Peyer's patch (tissue), 4 donors: ENCODE measurements at regions not wholly inside any gene's neighbourhood (a gene's known extent, or its start where the extent isn't known, plus 50 kb on each side); places are given as distances from the start of the nearest gene placed in this dataset.

ENCODE experiments used
- DNase-seq, 3 donors: peaks; one replicate each; pipeline ENCODE4 v3.0.0-alpha.2; 2017 to 2019
- H3K27ac ChIP-seq, 4 donors: fragments of 200-600 bp; sonication (generic); one replicate each; pipeline ENCODE4 v1.5.1; 2016 to 2019
- H3K27me3 ChIP-seq, 2 donors: fragments of 200-600 bp; sonication (generic); one replicate each; pipeline ENCODE4 v1.5.1; 2019
- H3K36me3 ChIP-seq, 3 donors: fragments of 200-600 bp; sonication (generic); one replicate each; pipeline ENCODE4 v1.5.1; 2016 to 2019
- H3K4me1 ChIP-seq, 4 donors: fragments of 200-600 bp; sonication (generic); one replicate each; pipeline ENCODE4 v1.5.1; 2016 to 2019
- H3K4me3 ChIP-seq, 4 donors: fragments of 200-600 bp; sonication (generic); 1 replicate in 3 of 4; 2 replicates in 1 of 4; pipeline ENCODE4 v1.5.1; 2016 to 2019; ENCODE audit warnings: mild to moderate bottlenecking in 1 of 4
- H3K9me3 ChIP-seq, 4 donors: fragments of 200-600 bp; sonication (generic); one replicate each; pipeline ENCODE4 v1.5.1; 2016 to 2019; ENCODE audit warnings: mild to moderate bottlenecking in 1 of 4
- CTCF ChIP-seq, 6 experiments: fragments of 450-650 bp in 4 of 6; fragments of 200-600 bp in 2 of 6; sonication (generic) in 1 of 6; IDR thresholded peaks; one replicate each; pipeline ENCODE4 v1.5.1; 2017 to 2019; ENCODE audit warnings: antibody characterized with exemption in 6 of 6, mild to moderate bottlenecking in 3 of 6, moderate library complexity in 1 of 6
- POLR2A ChIP-seq, 2 donors: fragments of 450-650 bp; IDR thresholded peaks; one replicate each; pipeline ENCODE4 v1.5.1; 2017; ENCODE audit warnings: antibody characterized with exemption in 2 of 2, mild to moderate bottlenecking in 2 of 2, moderate library complexity in 2 of 2

GRCh38 chr7:94241402-94241925 is 153.2 kb upstream of the COL1A2 start:
- Histone ChIP-seq H3K4me3 (no peak overlapping the region), H3K9me3 (no peaks in the 10 kb centered on the region), H3K27me3 (peaks cover 0 to 3% of the 10 kb centered on the region in 2 donors), H3K36me3 (no peaks in the 10 kb centered on the region), H3K27ac (no peak overlapping the region), H3K4me1 (no peaks in the 10 kb centered on the region)
- no peak for DNase-seq
- no peak for TF ChIP-seq CTCF (IDR thresholded peaks at IDR 0.05)
- no peak for TF ChIP-seq POLR2A (IDR thresholded peaks at IDR 0.05)

- DNase-seq, result no peak
- peaks cover 0 to 3% of the 10 kb centered on the region in 2 donors for H3K27me3 ChIP-seq
- no peaks in the 10 kb centered on the region for H3K9me3 ChIP-seq
- no peak overlapping the region for H3K4me3 ChIP-seq
- H3K36me3 ChIP-seq, result no peaks in the 10 kb centered on the region
- no peaks in the 10 kb centered on the region for H3K4me1 ChIP-seq
- no peak for TF ChIP-seq CTCF (IDR thresholded peaks at IDR 0.05)
- no peak for TF ChIP-seq POLR2A (IDR thresholded peaks at IDR 0.05)
- no peak overlapping the region for H3K27ac ChIP-seq
Measured at GRCh38 chr7:94243066-94243711, 151.5 kb upstream of the COL1A2 start.

GRCh38 chr7:94244760-94245159 is 149.9 kb upstream of the COL1A2 start:
- H3K27ac ChIP-seq, result no peak overlapping the region
- TF ChIP-seq CTCF (IDR thresholded peaks at IDR 0.05) (no peak), POLR2A (IDR thresholded peaks at IDR 0.05) (no peak)
- H3K27me3 ChIP-seq, result peaks cover 0 to 3% of the 10 kb centered on the region in 2 donors
- no peaks in the 10 kb centered on the region for H3K4me1 ChIP-seq
- no peak for DNase-seq
- H3K9me3 ChIP-seq, result no peaks in the 10 kb centered on the region
- no peaks in the 10 kb centered on the region for H3K36me3 ChIP-seq
- H3K4me3 ChIP-seq, result no peak overlapping the region

GRCh38 chr7:94245500-94245899 is 149.2 kb upstream of the COL1A2 start:
- peaks cover 0 to 3% of the 10 kb centered on the region in 2 donors for H3K27me3 ChIP-seq
- H3K4me3 ChIP-seq, result no peak overlapping the region
- no peaks in the 10 kb centered on the region for H3K36me3 ChIP-seq
- TF ChIP-seq POLR2A (IDR thresholded peaks at IDR 0.05), result no peak
- DNase-seq, result no peak
- H3K4me1 ChIP-seq, result no peaks in the 10 kb centered on the region
- no peaks in the 10 kb centered on the region for H3K9me3 ChIP-seq
- H3K27ac ChIP-seq, result no peak overlapping the region

- DNase-seq, result no peak
- no peak overlapping the region for H3K4me3 ChIP-seq
- TF ChIP-seq POLR2A (IDR thresholded peaks at IDR 0.05), result no peak
- TF ChIP-seq CTCF (IDR thresholded peaks at IDR 0.05), result no peak
- H3K9me3 ChIP-seq, result no peaks in the 10 kb centered on the region
- H3K27me3 ChIP-seq, result no peaks in the 10 kb centered on the region
- H3K4me1 ChIP-seq, result no peaks in the 10 kb centered on the region
- no peaks in the 10 kb centered on the region for H3K36me3 ChIP-seq
- no peak overlapping the region for H3K27ac ChIP-seq
Measured at GRCh38 chr7:94247970-94248369, 146.7 kb upstream of the COL1A2 start.

GRCh38 chr7:94249631-94250030 is 145.1 kb upstream of the COL1A2 start:
- no peak for DNase-seq
- H3K4me1 ChIP-seq, result no peaks in the 10 kb centered on the region
- H3K4me3 ChIP-seq, result no peak overlapping the region
- no peaks in the 10 kb centered on the region for H3K9me3 ChIP-seq
- H3K27me3 ChIP-seq, result no peaks in the 10 kb centered on the region
- no peak for TF ChIP-seq POLR2A (IDR thresholded peaks at IDR 0.05)
- TF ChIP-seq CTCF (IDR thresholded peaks at IDR 0.05), result no peak
- no peaks in the 10 kb centered on the region for H3K36me3 ChIP-seq
- no peak overlapping the region for H3K27ac ChIP-seq
